ENCODE measurements at regions not wholly inside any gene's neighbourhood (a gene's known extent, or its start where the extent isn't known, plus 50 kb on each side); places are given as distances from the start of the nearest gene placed in this dataset.

DNA sequence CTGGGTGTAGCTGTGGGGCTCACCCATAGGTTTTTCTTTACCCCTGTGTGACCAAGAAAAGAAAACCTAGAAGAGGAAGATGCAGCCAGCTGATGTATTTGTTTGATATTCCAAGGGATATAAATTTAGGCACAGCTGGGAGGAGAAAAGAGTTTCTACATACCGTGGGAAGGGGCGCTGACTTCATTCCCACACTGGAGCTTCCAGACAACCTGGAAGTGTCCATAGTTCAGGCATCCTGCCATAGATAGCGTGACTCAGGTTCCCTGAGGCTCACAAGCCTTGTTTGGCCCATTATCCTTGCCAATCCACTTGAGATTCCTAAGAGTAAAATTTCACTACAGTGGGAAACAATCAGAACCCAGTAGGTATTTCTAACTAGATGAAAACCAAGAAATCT, 371.7 kb upstream of the NRP1 start:
- Histone ChIP-seq H3K4me3 (ENCODE audit: low read depth, low read length) (no peak overlapping the region), H3K36me3 (ENCODE audit: control insufficient read depth, insufficient read depth, low read length) (no peaks in the 10 kb centered on the region), H3K4me1 (no peaks in the 10 kb centered on the region), H3K9me3 (no peaks in the 10 kb centered on the region), H3K27me3 (replicated peaks; ENCODE audit: control insufficient read depth, insufficient read depth, low read length) (no peaks in the 10 kb centered on the region)
- H3K27ac Mint-ChIP-seq (ENCODE audit: unreplicated experiment) = no peak overlapping the region
- no peak overlapping the region for H3K4me3 Mint-ChIP-seq (ENCODE audit: unreplicated experiment)
- intact Hi-C loops (cut with micrococcal nuclease; ENCODE audit: unreplicated experiment) = no loop called here
- no peaks in the 10 kb centered on the region for H3K9me3 Mint-ChIP-seq (ENCODE audit: unreplicated experiment)
- TF ChIP-seq, protein P1, sequence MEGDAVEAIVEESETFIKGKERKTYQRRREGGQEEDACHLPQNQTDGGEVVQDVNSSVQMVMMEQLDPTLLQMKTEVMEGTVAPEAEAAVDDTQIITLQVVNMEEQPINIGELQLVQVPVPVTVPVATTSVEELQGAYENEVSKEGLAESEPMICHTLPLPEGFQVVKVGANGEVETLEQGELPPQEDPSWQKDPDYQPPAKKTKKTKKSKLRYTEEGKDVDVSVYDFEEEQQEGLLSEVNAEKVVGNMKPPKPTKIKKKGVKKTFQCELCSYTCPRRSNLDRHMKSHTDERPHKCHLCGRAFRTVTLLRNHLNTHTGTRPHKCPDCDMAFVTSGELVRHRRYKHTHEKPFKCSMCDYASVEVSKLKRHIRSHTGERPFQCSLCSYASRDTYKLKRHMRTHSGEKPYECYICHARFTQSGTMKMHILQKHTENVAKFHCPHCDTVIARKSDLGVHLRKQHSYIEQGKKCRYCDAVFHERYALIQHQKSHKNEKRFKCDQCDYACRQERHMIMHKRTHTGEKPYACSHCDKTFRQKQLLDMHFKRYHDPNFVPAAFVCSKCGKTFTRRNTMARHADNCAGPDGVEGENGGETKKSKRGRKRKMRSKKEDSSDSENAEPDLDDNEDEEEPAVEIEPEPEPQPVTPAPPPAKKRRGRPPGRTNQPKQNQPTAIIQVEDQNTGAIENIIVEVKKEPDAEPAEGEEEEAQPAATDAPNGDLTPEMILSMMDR (IDR thresholded peaks at IDR 0.05; ENCODE audit: insufficient read depth in 1 of 2, low read depth in 1 of 2, low read length in 1 of 2, severe bottlenecking in 1 of 2, unreplicated experiment in 1 of 2) = no peak
- ChIA-PET CTCF (no interaction called here), POLR2A (no interaction called here)
- no peak for DNase-seq
- H3K4me1 Mint-ChIP-seq (ENCODE audit: low read depth, unreplicated experiment) = no peaks in the 10 kb centered on the region
- H3K36me3 Mint-ChIP-seq (ENCODE audit: insufficient read depth, unreplicated experiment) = no peaks in the 10 kb centered on the region
- BruUV-seq (replicated peaks) = no TSS peak
- no peaks in the 10 kb centered on the region for H3K27me3 Mint-ChIP-seq (ENCODE audit: insufficient read depth, unreplicated experiment)

DNA sequence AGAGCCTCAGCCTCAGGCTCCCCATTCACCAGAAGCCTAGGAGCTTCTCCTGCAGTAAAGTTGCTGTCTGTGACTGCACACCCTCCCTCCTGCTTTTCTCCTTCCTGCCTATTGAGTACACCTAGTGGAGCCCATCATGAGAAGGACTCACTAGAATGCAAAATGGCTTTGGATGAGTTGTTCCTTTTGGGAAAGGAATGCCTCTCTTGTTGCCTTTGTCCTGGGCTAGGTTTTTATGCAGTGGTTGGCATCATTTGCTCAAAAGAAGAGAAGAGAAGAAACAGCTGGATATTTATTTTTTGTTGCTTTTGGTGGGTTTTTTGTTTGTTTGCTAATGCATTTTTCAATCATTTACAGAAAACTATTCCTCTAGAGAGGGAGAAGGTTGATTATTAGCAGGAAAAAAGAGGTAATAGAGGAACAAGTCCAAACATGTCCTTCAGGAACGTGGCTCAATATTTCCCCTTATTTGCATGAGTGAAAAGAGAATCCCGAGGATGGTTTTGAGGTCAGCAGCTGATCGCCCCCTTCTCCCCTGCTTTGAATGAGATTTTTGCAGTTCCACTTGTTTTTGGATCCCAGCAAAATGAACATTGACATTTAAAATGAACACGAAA, 369.9 kb upstream of the NRP1 start:
- TF ChIP-seq, protein P1 (IDR thresholded peaks at IDR 0.05; ENCODE audit: insufficient read depth in 1 of 2, low read depth in 1 of 2, low read length in 1 of 2, severe bottlenecking in 1 of 2, unreplicated experiment in 1 of 2) = no peak
- Mint-ChIP-seq H3K36me3 (ENCODE audit: insufficient read depth, unreplicated experiment) (no peaks in the 10 kb centered on the region), H3K9me3 (ENCODE audit: unreplicated experiment) (no peaks in the 10 kb centered on the region), H3K4me1 (ENCODE audit: low read depth, unreplicated experiment) (no peaks in the 10 kb centered on the region), H3K27me3 (ENCODE audit: insufficient read depth, unreplicated experiment) (no peaks in the 10 kb centered on the region), H3K4me3 (ENCODE audit: unreplicated experiment) (no peak overlapping the region), H3K27ac (ENCODE audit: unreplicated experiment) (no peak overlapping the region)
- intact Hi-C loops (cut with micrococcal nuclease; ENCODE audit: unreplicated experiment) = no loop called here
- H3K4me1 ChIP-seq = no peaks in the 10 kb centered on the region
- no peak for DNase-seq
- ChIA-PET POLR2A (no interaction called here), CTCF (no interaction called here)
- H3K36me3 ChIP-seq (ENCODE audit: control insufficient read depth, insufficient read depth, low read length) = no peaks in the 10 kb centered on the region
- H3K27me3 ChIP-seq (replicated peaks; ENCODE audit: control insufficient read depth, insufficient read depth, low read length) = no peaks in the 10 kb centered on the region
- no peak overlapping the region for H3K4me3 ChIP-seq (ENCODE audit: low read depth, low read length)
- BruUV-seq (replicated peaks) = no TSS peak
- no peaks in the 10 kb centered on the region for H3K9me3 ChIP-seq

DNA sequence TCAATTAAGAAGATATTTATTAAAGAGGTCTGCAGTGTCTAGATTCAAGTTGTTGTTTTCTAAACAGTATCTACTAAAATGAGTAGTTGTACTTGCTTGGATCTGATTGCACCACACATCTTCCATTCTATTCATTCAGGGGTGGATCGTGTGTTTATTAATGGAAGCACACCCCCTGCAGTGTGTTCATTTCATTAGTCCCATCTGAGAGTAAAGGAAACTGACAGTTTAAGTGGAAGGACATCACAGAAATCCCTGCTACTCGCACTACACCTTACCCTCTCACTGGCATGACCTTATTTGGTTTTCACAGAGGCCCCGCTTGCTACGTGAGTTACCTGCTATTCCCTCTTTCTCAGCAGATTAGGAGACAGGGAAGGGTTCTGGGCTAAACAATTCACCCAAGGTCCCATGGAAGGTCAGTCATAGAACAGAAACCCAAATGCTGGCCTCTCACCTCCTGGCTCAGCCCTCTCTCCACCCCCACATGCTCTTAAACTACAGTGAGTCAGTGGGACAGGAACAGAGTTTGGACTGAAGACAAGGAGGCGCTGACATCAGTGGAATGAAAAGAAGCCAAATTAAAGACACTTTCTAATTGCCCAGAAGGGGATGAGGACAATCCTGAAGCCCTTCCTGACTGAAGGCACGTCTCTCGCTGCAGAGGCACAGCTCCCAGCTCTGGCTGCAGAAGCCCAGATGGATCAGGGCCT, 369.2 kb upstream of the NRP1 start:
- no peak overlapping the region for H3K27ac Mint-ChIP-seq (ENCODE audit: unreplicated experiment)
- POLR2A ChIA-PET = no interaction called here

More for the DNA sequence above, 369.2 kb upstream of the NRP1 start:
- H3K4me3 ChIP-seq (ENCODE audit: low read depth, low read length) = no peak overlapping the region
- no peak for DNase-seq
- TF ChIP-seq, protein P1 (IDR thresholded peaks at IDR 0.05; ENCODE audit: insufficient read depth in 1 of 2, low read depth in 1 of 2, low read length in 1 of 2, severe bottlenecking in 1 of 2, unreplicated experiment in 1 of 2) = no peak
- no TSS peak for BruUV-seq (replicated peaks)
- no peaks in the 10 kb centered on the region for H3K4me1 ChIP-seq
- Mint-ChIP-seq H3K36me3 (ENCODE audit: insufficient read depth, unreplicated experiment) (no peaks in the 10 kb centered on the region), H3K27me3 (ENCODE audit: insufficient read depth, unreplicated experiment) (no peaks in the 10 kb centered on the region), H3K4me3 (ENCODE audit: unreplicated experiment) (no peak overlapping the region), H3K9me3 (ENCODE audit: unreplicated experiment) (no peaks in the 10 kb centered on the region), H3K4me1 (ENCODE audit: low read depth, unreplicated experiment) (no peaks in the 10 kb centered on the region)
- no peaks in the 10 kb centered on the region for H3K36me3 ChIP-seq (ENCODE audit: control insufficient read depth, insufficient read depth, low read length)
- no peaks in the 10 kb centered on the region for H3K9me3 ChIP-seq
- no peaks in the 10 kb centered on the region for H3K27me3 ChIP-seq (replicated peaks; ENCODE audit: control insufficient read depth, insufficient read depth, low read length)
- CTCF ChIA-PET = no interaction called here
- intact Hi-C loops (cut with micrococcal nuclease; ENCODE audit: unreplicated experiment) = no loop called here

All from Caco-2 (cell line).